ENCODE measurements at regions not wholly inside any gene's neighbourhood (a gene's known extent, or its start where the extent isn't known, plus 50 kb on each side); places are given as distances from the start of the nearest gene placed in this dataset.

DNA sequence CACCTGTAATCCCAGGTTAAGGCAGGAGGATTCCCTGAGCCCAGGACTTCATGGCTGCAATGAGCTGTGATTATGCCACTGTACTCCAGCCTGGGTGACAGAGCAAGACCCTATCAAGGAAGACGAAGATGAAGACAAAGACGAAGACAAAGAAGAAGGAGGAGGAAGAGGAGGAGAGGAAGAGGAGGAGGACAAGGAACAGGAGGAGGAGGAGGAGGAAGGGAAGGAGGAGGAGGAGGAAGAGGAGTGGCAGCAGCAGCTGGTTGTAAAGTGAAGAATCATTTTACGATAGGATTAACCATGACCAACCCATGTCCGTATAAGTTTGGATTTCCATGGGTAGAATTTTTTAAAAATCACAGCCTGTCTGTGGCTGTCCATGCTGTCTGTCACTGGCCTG lies 316.8 kb upstream of the TNRC6C start:
- H3K27ac Mint-ChIP-seq, result no peak overlapping the region
- no peaks in the 10 kb centered on the region for H3K9me3 Mint-ChIP-seq
- ATAC-seq, result no peak
- no peak for DNase-seq (ENCODE audit: low spot score)
- no peak overlapping the region for H3K4me3 Mint-ChIP-seq
- POLR2A ChIA-PET, result no interaction called here
- no peaks in the 10 kb centered on the region for H3K36me3 Mint-ChIP-seq
- peaks cover 9% of the 10 kb centered on the region for H3K27me3 Mint-ChIP-seq (ENCODE audit: low read depth)
- no peak for TF ChIP-seq NR2C2 (CRISPR knock-in tag; IDR thresholded peaks at IDR 0.05)
- CTCF ChIA-PET, result no interaction called here
- H3K4me1 Mint-ChIP-seq, result peaks cover 28% of the 10 kb centered on the region

DNA sequence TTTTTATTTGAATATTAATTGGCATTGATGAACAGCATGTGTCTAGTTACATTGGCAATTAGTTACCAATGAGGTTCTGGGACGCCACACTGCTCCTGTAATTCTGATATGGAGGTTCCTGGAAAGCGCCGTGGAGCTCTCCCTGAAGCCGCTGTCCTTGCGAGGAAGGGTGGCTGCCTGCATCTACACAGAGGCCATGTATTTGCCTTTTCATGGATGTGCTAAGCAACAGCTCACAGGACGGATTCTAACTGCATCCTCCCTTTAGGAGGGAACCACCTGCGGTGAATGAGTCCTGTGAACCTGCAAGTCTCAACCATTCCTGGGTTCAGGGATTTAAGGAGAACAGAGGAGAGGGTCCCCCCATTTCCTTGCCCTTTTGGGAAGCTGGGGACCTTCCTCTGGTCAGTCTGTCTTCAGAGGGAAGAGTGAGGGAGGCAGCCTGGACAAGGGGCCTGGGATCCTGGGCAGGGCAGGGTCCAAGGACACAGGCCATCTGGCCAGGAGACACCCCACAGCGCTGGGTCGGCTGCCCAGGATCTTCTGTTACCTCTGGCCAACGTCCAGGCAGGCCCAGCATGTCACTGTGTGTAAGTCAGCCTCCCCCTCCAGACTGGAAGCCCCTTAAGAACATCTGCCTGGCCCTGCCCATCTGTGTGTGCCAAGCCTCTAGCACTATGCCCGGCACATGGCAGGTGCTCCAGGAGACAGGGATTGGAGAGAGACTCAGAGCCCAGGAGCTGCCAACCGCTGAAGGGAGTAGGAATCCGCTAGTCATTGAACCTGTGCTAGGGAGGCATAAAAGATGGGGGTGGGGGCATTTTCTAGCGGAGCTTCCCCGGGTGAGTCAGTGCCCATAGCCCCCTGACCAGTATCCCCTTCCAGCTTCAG lies 314.1 kb upstream of the TNRC6C start:
- DNase-seq (ENCODE audit: low spot score) (no peak), ATAC-seq (no peak; the same call in 1 of the 2 replicates)
- CTCF ChIA-PET, result interaction anchor here (0.8 to 1.8 kb wide), 7 partner anchors 50 to 606 kb away, joined by 3 to 8 read pairs (median 3); no protein-coding TSS in a partner anchor
- H3K9me3 Mint-ChIP-seq, result peaks cover 12% of the 10 kb centered on the region
- no peak overlapping the region for H3K4me3 Mint-ChIP-seq
- TF ChIP-seq GTF2I (CRISPR knock-in tag; conservative IDR thresholded peaks at IDR 0.05), result no peak
- POLR2A ChIA-PET, result interaction anchor here (0.7 kb wide), 1 partner anchor 81 kb away, joined by 3 read pairs; no protein-coding TSS in a partner anchor
- H3K4me1 Mint-ChIP-seq, result peaks cover 26% of the 10 kb centered on the region
- H3K27ac Mint-ChIP-seq, result no peak overlapping the region
- H3K36me3 Mint-ChIP-seq, result peaks cover 8% of the 10 kb centered on the region
- H3K27me3 Mint-ChIP-seq (ENCODE audit: low read depth), result peaks cover 9% of the 10 kb centered on the region

DNA sequence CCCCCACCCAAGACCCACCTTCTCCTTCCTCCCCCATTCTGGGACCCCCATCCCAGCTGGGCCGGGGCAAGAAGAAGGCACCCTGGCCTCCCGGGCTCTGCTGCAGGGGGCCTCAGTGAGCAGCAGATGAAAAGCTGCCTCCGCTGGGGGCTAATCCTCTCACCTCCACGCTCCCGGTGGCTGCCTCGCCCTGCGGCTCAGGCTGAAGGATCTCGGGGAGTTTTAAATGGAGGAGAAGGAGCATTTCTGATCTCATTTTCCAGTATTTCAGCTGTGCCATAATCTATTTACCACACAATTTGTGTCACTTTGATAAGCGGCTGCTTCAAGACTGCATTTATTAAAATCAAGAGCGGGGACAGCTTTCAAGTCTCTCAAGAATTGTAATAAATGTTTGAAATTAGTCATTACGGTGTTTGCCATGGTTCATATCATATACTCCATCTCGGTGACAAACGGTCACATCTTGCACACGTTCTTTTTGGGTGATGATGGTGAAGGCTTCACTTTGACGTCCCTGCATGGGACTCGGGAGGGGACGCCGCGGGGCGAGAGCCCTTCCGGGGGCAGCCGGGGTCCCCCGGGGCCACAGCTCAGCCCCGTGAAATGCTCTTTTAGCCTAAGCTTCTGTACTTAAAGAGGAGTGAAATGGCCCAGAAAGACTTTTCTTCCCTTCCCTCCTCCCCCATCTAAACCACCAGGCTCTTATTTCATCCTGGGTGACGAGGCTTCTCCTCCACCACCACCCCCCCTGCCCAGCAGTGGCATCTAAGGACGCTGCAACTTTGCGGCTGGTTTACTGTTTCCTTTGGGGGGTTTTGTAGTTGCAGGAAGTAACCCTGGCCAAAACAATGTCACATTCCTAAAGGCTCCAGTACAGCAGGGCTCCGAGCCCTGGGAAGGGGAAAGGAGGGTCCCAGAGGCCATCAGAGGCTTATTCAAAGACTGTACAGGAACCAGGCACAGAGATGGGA lies 313.1 kb upstream of the TNRC6C start:
- TF ChIP-seq PRRX2 (CRISPR knock-in tag; IDR thresholded peaks at IDR 0.05) (no peak), ZNF423 (CRISPR knock-in tag; IDR thresholded peaks at IDR 0.05) (peak; percentile 30; the same call in 1 of the 2 replicates), HMGA2 (CRISPR knock-in tag; IDR thresholded peaks at IDR 0.05) (no peak), ATF1 (CRISPR knock-in tag; IDR thresholded peaks at IDR 0.05) (no peak)
- Mint-ChIP-seq H3K4me3 (no peak overlapping the region), H3K36me3 (peaks cover 13% of the 10 kb centered on the region), H3K9me3 (peaks cover 19% of the 10 kb centered on the region), H3K27me3 (ENCODE audit: low read depth) (peaks cover 7% of the 10 kb centered on the region), H3K27ac (no peak overlapping the region), H3K4me1 (peaks cover 23% of the 10 kb centered on the region)
- ChIA-PET POLR2A (interaction anchor here (0.7 kb wide), 1 partner anchor 82 kb away, joined by 3 read pairs; no protein-coding TSS in a partner anchor), CTCF (interaction anchor here (1.0 to 1.8 kb wide), 6 partner anchors 51 to 605 kb away, joined by 3 to 8 read pairs (median 4); no protein-coding TSS in a partner anchor)
- DNase-seq (ENCODE audit: low spot score), result peak; percentile 38
- peak; percentile 65 for ATAC-seq

DNA sequence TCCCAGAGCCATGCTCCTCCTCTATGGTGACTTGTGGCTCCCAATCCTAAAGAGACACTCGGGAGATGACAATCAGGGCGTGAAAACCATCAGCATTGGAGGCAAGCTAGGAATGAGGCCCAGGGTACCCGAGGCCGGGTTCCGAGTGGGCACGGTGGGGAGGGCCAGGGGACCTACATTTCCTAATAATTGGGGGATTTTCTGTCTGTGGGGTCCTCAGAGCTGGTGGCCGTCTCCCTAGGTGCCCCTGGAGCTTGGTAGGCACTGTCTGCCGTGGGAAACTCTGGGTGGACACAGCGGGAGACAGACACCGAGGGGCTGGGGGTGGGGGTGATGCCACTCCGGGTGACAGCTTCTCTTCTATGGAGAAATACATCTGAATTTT lies 312.5 kb upstream of the TNRC6C start:
- ATAC-seq, result no peak
- H3K27me3 Mint-ChIP-seq (ENCODE audit: low read depth), result peaks cover 2% of the 10 kb centered on the region
- no peak for TF ChIP-seq GABPB1 (CRISPR knock-in tag; IDR thresholded peaks at IDR 0.05)
- TF ChIP-seq ZNF121 (CRISPR knock-in tag; IDR thresholded peaks at IDR 0.05), result no peak
- TF ChIP-seq, protein P1, sequence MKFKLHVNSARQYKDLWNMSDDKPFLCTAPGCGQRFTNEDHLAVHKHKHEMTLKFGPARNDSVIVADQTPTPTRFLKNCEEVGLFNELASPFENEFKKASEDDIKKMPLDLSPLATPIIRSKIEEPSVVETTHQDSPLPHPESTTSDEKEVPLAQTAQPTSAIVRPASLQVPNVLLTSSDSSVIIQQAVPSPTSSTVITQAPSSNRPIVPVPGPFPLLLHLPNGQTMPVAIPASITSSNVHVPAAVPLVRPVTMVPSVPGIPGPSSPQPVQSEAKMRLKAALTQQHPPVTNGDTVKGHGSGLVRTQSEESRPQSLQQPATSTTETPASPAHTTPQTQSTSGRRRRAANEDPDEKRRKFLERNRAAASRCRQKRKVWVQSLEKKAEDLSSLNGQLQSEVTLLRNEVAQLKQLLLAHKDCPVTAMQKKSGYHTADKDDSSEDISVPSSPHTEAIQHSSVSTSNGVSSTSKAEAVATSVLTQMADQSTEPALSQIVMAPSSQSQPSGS (CRISPR knock-in tag; IDR thresholded peaks at IDR 0.05; ENCODE audit: borderline replicate concordance, low read depth), result no peak
- no peak for TF ChIP-seq KAT7 (CRISPR knock-in tag; IDR thresholded peaks at IDR 0.05; ENCODE audit: borderline replicate concordance)
- TF ChIP-seq, protein P2, sequence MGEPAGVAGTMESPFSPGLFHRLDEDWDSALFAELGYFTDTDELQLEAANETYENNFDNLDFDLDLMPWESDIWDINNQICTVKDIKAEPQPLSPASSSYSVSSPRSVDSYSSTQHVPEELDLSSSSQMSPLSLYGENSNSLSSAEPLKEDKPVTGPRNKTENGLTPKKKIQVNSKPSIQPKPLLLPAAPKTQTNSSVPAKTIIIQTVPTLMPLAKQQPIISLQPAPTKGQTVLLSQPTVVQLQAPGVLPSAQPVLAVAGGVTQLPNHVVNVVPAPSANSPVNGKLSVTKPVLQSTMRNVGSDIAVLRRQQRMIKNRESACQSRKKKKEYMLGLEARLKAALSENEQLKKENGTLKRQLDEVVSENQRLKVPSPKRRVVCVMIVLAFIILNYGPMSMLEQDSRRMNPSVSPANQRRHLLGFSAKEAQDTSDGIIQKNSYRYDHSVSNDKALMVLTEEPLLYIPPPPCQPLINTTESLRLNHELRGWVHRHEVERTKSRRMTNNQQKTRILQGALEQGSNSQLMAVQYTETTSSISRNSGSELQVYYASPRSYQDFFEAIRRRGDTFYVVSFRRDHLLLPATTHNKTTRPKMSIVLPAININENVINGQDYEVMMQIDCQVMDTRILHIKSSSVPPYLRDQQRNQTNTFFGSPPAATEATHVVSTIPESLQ (CRISPR knock-in tag; IDR thresholded peaks at IDR 0.05), result no peak
- TF ChIP-seq, protein P3, sequence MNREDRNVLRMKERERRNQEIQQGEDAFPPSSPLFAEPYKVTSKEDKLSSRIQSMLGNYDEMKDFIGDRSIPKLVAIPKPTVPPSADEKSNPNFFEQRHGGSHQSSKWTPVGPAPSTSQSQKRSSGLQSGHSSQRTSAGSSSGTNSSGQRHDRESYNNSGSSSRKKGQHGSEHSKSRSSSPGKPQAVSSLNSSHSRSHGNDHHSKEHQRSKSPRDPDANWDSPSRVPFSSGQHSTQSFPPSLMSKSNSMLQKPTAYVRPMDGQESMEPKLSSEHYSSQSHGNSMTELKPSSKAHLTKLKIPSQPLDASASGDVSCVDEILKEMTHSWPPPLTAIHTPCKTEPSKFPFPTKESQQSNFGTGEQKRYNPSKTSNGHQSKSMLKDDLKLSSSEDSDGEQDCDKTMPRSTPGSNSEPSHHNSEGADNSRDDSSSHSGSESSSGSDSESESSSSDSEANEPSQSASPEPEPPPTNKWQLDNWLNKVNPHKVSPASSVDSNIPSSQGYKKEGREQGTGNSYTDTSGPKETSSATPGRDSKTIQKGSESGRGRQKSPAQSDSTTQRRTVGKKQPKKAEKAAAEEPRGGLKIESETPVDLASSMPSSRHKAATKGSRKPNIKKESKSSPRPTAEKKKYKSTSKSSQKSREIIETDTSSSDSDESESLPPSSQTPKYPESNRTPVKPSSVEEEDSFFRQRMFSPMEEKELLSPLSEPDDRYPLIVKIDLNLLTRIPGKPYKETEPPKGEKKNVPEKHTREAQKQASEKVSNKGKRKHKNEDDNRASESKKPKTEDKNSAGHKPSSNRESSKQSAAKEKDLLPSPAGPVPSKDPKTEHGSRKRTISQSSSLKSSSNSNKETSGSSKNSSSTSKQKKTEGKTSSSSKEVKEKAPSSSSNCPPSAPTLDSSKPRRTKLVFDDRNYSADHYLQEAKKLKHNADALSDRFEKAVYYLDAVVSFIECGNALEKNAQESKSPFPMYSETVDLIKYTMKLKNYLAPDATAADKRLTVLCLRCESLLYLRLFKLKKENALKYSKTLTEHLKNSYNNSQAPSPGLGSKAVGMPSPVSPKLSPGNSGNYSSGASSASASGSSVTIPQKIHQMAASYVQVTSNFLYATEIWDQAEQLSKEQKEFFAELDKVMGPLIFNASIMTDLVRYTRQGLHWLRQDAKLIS (CRISPR knock-in tag; IDR thresholded peaks at IDR 0.05; ENCODE audit: borderline replicate concordance), result no peak
- no peak for TF ChIP-seq ZNF219 (CRISPR knock-in tag; IDR thresholded peaks at IDR 0.05; ENCODE audit: borderline replicate concordance)
- no peak for TF ChIP-seq ZNF396 (CRISPR knock-in tag; IDR thresholded peaks at IDR 0.05; ENCODE audit: borderline replicate concordance)
- TF ChIP-seq, protein P4, sequence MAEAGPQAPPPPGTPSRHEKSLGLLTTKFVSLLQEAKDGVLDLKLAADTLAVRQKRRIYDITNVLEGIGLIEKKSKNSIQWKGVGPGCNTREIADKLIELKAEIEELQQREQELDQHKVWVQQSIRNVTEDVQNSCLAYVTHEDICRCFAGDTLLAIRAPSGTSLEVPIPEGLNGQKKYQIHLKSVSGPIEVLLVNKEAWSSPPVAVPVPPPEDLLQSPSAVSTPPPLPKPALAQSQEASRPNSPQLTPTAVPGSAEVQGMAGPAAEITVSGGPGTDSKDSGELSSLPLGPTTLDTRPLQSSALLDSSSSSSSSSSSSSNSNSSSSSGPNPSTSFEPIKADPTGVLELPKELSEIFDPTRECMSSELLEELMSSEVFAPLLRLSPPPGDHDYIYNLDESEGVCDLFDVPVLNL (CRISPR knock-in tag; IDR thresholded peaks at IDR 0.05; ENCODE audit: borderline replicate concordance, low read depth), result no peak

More for the DNA sequence above, 312.5 kb upstream of the TNRC6C start:
- Mint-ChIP-seq H3K9me3 (peaks cover 25% of the 10 kb centered on the region), H3K4me1 (peaks cover 18% of the 10 kb centered on the region), H3K36me3 (peaks cover 13% of the 10 kb centered on the region), H3K4me3 (no peak overlapping the region), H3K27ac (no peak overlapping the region)
- ChIA-PET POLR2A (interaction anchor here (0.5 kb wide), 1 partner anchor 279 kb away, joined by 3 read pairs; no protein-coding TSS in a partner anchor), CTCF (interaction anchor here (1.5 to 1.8 kb wide), 2 partner anchors 103 to 605 kb away, joined by 3 to 8 read pairs; no protein-coding TSS in a partner anchor)
- DNase-seq (ENCODE audit: low spot score), result no peak

Measured in WTC11 (cell line).